ENCODE measurements at regions not wholly inside any gene's neighbourhood (a gene's known extent, or its start where the extent isn't known, plus 50 kb on each side); places are given as distances from the start of the nearest gene placed in this dataset.

DNA sequence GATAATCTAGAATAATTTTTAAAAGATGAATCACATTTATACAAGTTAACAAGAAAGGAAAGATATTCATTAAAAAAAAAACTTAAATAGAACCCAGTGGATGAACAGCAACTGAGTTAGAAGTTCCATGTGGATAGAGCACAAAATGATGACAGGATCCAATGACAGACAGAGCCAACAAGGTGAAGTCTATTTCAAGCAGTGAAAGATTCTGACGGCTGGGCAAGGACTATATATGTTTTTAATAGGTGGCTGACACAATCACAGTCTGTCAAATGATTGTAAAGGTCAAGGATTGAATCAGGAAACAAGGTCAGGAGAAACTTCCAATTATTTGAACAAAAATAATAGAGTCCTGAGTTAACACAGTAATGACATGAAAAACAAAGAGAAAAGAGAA, 1460.0 kb upstream of the CDH8 start:
- no peak for ATAC-seq
- H3K9me3 Mint-ChIP-seq = peaks cover 0 to 2% of the 10 kb centered on the region in 2 donors

DNA sequence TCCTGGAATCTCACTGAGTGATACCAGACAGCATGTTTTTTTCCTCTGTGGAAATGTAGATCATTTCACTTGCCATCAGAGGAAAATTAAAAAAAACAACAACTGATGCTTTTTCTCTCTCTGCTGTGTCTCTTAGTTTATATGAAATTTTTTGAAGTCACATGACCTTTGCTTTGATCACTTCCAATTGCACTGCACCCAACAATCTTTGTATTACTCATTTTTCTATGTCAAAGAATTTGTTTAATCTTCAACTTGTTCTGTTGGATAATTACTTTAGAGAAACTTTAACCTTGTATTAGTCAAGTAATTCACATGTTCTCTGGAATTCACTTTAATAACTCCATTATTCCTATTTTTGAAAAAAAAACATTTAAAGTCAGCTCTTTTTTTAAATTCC, 1452.7 kb upstream of the CDH8 start:
- H3K9me3 Mint-ChIP-seq = peaks cover 4 to 15% of the 10 kb centered on the region in 2 donors
- H3K27me3 Mint-ChIP-seq = no peaks in the 10 kb centered on the region
- H3K4me3 Mint-ChIP-seq = no peak overlapping the region
- DNase-seq (no peak), ATAC-seq (no peak)
- no peak overlapping the region for H3K27ac Mint-ChIP-seq
- H3K4me1 Mint-ChIP-seq = no peaks in the 10 kb centered on the region

More for the DNA sequence above, 1460.0 kb upstream of the CDH8 start:
- DNase-seq = no peak
- Mint-ChIP-seq H3K4me1 (no peaks in the 10 kb centered on the region), H3K4me3 (no peak overlapping the region), H3K27ac (no peak overlapping the region), H3K27me3 (no peaks in the 10 kb centered on the region)

DNA sequence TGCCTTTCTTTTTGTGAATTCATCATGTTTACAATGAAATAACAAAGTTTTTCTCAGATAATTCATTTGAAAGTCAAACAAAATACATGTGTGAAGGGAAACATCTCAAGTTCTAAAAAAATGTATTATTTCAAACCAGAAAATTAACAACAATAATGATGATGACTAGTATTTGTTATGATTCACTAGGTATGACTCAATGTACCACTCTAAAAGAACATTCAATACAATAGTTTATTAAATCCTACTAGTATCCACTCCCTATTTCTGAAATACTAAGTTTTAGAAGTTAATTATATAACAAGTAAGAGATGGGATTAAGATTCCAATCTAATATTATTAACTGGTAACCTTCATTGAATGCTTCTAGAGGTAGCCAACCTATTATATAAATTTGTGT, 1444.8 kb upstream of the CDH8 start:
- no peaks in the 10 kb centered on the region for H3K4me1 Mint-ChIP-seq
- H3K9me3 Mint-ChIP-seq = peaks cover 8 to 9% of the 10 kb centered on the region in 2 donors
- no peak overlapping the region for H3K27ac Mint-ChIP-seq
- H3K27me3 Mint-ChIP-seq = no peaks in the 10 kb centered on the region
- no peak overlapping the region for H3K4me3 Mint-ChIP-seq
- DNase-seq = no peak
- ATAC-seq = no peak

DNA sequence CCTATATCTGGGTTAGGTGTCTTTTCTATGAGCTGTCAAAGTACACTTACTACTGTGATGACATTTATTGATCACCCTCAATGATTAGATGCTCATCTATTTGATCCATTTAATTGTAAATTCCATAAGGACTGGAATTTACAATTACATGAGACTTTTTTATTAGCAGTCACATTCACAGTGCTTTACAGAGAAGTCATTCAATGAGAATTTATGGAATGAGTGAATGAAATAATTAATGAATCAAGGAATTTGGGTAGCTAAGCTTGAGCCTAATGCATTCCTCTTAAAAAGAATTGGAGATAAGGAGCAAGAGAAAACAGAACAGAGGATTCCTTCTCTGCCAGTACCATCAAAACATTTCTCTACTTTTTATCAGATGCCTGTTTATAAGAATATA, 1437.5 kb upstream of the CDH8 start:
- no peaks in the 10 kb centered on the region for H3K4me1 Mint-ChIP-seq

DNA sequence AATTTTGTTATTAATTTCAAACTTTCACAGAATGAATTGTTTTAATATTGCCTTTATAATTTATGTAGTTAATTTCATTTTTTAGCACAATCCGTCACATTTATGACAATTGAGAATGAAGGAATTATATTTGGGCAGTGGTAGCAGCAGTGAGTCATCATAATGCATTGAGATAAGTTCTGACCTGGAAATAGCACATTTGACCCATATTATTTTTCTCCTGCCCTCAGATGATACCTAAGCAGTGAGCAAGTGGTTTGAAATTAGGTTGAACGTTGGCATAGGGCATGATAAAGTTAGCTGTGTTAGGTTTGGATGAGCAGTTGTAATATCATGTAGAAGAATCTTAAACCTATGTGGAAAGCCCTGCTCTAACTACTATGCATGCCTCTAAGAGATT, 1431.3 kb upstream of the CDH8 start:
- Mint-ChIP-seq H3K4me3 (no peak overlapping the region), H3K9me3 (peaks cover 19 to 23% of the 10 kb centered on the region in 2 donors), H3K4me1 (no peaks in the 10 kb centered on the region), H3K27me3 (no peaks in the 10 kb centered on the region), H3K27ac (no peak overlapping the region)
- DNase-seq = no peak
- no peak for ATAC-seq

More for the DNA sequence above, 1437.5 kb upstream of the CDH8 start:
- no peak overlapping the region for H3K4me3 Mint-ChIP-seq
- H3K9me3 Mint-ChIP-seq = peaks cover 14 to 15% of the 10 kb centered on the region in 2 donors
- no peaks in the 10 kb centered on the region for H3K27me3 Mint-ChIP-seq
- DNase-seq (no peak), ATAC-seq (no peak)
- no peak overlapping the region for H3K27ac Mint-ChIP-seq

DNA sequence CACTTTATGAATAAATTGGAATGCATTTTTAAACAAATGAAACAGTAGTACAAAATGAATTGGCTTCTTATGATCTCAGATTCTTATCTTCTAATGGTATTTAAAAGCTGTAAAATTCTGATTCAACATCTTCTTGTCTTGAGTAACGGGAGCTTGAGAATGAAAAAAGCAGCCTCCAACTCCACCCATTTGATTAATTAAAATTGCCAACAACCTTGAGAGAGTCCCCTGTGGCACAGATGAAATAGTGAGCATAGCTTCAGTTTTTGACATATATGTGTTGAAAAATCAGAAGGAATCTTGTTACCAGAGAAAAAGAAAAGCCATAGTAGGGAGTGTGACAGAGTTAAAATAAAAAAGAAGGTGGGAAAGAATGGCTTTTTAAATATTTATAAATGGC, 1426.1 kb upstream of the CDH8 start:
- no peak overlapping the region for H3K4me3 Mint-ChIP-seq
- H3K27ac Mint-ChIP-seq = no peak overlapping the region
- no peaks in the 10 kb centered on the region for H3K27me3 Mint-ChIP-seq
- DNase-seq (no peak), ATAC-seq (no peak)
- peaks cover 26 to 31% of the 10 kb centered on the region in 2 donors for H3K9me3 Mint-ChIP-seq
- no peaks in the 10 kb centered on the region for H3K4me1 Mint-ChIP-seq

DNA sequence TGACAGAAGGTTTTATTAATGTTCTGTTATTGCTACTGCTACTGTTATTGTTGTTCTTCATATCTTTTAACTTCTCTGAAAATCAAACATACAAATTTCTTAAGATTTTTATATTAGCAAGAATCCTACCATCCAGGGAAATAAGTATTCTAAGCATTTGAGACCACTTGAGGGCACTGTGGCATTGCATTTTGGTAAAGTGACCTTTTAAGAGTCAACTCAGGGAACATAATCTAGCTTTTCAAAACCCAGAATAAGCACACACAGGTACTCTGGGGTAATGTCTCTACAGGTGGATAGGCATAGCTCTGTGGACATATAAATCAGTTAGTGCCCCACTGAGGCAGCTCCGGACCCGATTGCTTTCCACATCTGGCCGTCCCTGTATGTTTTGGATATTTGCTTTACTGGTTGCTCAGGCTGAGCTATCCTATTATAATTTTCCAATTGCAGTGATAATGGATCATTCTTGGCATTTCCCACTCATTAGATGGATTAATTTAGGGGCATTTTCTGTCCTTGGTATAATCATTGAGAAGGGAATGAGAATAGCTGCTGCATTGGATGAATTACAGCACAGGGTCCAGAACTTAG, 1425.1 kb upstream of the CDH8 start:
- no peaks in the 10 kb centered on the region for H3K4me1 Mint-ChIP-seq
- peaks cover 32 to 38% of the 10 kb centered on the region in 2 donors for H3K9me3 Mint-ChIP-seq
- no peak overlapping the region for H3K27ac Mint-ChIP-seq
- DNase-seq (no peak), ATAC-seq (no peak)
- H3K4me3 Mint-ChIP-seq = no peak overlapping the region
- no peaks in the 10 kb centered on the region for H3K27me3 Mint-ChIP-seq

DNA sequence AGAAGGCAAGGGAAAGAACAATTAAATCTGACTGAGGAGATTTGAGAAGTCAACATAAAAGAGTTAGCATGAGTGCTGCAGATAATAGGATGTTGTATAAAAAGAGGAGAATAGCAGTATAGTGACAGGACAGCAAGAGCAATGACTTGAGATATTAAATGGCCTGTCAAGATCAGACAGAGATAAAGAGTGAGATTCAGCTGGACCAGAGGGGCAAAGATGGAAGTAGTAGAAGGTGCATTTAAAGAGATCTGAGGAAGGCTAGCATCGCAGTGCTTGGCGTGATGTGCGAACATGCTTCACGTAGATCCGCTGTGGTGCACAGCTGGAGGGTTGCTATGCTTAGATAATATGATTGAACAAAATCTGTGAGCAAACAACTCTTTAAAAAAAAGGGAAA, 1422.6 kb upstream of the CDH8 start:
- no peak for DNase-seq
- H3K27me3 Mint-ChIP-seq = no peaks in the 10 kb centered on the region
- no peak overlapping the region for H3K4me3 Mint-ChIP-seq
- no peak overlapping the region for H3K27ac Mint-ChIP-seq
- H3K4me1 Mint-ChIP-seq = no peaks in the 10 kb centered on the region
- no peak for ATAC-seq
- H3K9me3 Mint-ChIP-seq = peaks cover 29 to 35% of the 10 kb centered on the region in 2 donors

DNA sequence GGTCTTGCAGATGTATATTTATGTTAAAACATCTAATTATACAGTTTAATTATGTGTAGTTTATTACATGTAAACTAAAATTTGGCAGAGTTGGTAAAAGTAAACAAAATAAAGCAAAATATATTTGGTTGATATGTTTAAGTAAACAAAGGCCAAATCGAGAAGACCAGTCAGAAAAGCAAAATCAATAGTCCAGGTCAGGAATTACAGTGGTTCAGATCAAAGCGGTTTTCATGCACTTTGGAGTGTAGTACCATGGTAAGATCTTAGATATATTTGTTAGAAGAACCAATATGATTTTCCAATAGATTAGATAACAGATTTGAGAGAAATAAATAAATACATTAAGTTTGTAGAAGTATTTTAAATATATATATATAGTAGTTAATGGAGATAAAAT, 1421.6 kb upstream of the CDH8 start:
- Mint-ChIP-seq H3K4me1 (no peaks in the 10 kb centered on the region), H3K4me3 (no peak overlapping the region), H3K9me3 (peaks cover 29 to 35% of the 10 kb centered on the region in 2 donors), H3K27ac (no peak overlapping the region), H3K27me3 (no peaks in the 10 kb centered on the region)
- ATAC-seq (no peak), DNase-seq (no peak)

DNA sequence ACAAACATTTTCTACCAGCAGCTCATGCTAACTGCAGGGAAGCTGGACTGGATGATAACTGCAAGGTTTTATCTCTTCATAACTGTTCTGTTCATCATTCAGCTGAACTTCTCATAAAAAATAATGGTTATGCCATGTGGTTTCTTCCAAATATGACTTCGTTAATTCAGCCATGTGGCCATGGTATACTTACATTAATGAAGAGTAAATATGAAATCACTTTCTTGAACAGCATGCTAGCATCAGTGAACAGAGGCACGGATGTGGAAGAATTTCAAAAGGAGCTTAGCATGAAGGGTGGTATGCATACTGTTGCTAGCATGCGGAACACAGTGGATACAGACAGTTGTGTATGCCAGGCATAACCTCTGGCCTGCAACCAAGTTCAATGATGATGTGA, 1417.0 kb upstream of the CDH8 start:
- H3K9me3 Mint-ChIP-seq = peaks cover 21 to 26% of the 10 kb centered on the region in 2 donors
- no peaks in the 10 kb centered on the region for H3K27me3 Mint-ChIP-seq
- H3K4me1 Mint-ChIP-seq = no peaks in the 10 kb centered on the region
- no peak overlapping the region for H3K4me3 Mint-ChIP-seq
- ATAC-seq = no peak
- H3K27ac Mint-ChIP-seq = no peak overlapping the region
- DNase-seq = no peak

DNA sequence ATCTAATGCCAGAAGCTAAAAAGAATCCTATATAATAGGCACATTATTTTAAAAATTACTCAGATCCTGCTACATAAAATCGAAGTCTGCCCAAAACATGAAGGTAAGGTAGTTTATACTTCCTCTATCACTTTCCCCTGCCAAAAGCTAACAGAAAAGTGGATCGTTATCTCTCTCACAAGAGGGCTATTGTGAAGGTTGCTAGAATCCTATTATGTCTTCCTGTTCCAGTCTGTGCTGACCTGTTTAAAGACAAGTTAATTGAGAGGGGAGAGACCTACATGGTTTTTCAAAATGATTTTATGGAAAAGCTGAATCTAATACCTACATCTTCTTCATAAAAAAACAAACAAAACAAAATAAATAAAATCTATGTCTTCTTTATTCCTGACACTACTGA, 1410.9 kb upstream of the CDH8 start:
- Mint-ChIP-seq H3K27ac (no peak overlapping the region), H3K4me3 (no peak overlapping the region), H3K27me3 (no peaks in the 10 kb centered on the region), H3K4me1 (no peaks in the 10 kb centered on the region), H3K9me3 (peaks cover 7 to 16% of the 10 kb centered on the region in 2 donors)
- no peak for DNase-seq
- no peak for ATAC-seq

DNA sequence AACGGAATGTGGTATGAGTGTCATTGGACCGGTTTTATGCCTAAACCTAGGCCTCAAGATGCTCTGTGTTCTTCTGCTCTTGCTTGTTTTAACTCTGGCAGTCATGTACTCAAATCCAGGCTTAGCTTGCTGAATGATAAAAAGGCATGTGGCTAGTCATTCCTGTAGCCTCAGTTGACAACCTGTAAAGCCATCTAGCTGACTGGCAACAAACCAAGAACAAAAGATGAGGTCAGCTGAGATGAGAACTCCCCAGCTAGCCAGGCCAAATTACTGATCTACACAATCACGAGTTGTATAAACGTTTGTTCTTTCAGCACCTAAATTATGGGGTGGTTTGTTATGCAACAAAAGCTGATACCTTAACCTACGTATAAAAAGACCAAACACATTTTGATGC, 1406.0 kb upstream of the CDH8 start:
- no peak overlapping the region for H3K4me3 Mint-ChIP-seq
- H3K4me1 Mint-ChIP-seq = no peaks in the 10 kb centered on the region
- no peak for ATAC-seq
- DNase-seq = no peak
- no peaks in the 10 kb centered on the region for H3K27me3 Mint-ChIP-seq
- H3K27ac Mint-ChIP-seq = no peak overlapping the region
- H3K9me3 Mint-ChIP-seq = peaks cover 15 to 16% of the 10 kb centered on the region in 2 donors

DNA sequence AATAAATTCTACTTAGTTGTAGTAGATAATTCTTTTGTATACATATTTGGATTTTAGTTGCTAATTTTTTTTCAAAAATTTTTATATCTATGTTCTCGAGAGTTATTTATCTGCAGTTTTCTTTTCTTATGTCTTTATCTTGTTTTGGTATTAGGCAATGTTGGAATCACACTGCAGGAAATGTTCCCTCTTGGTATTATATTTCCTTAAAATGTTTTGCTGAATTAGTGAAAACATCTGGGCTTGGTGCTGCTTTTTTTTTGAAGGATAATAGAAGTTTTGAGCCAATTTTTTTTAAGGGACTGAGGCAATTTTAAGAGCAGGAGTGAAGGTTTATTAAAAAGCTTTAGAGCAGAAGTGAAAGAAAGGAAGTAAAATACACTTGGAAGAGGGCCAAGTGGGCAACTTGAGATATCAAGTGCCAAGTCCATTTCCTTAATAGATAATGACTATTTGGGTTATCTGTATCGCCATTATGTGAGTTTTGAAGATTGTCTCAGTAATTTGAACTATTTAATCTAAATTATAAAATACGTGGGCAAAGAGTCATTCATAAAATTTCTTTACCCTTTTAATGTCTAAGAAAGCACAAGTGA, 1390.1 kb upstream of the CDH8 start:
- H3K27me3 Mint-ChIP-seq = no peaks in the 10 kb centered on the region
- H3K9me3 Mint-ChIP-seq = peaks cover 15 to 17% of the 10 kb centered on the region in 2 donors
- no peak overlapping the region for H3K27ac Mint-ChIP-seq
- ATAC-seq (no peak), DNase-seq (no peak)
- H3K4me3 Mint-ChIP-seq = no peak overlapping the region
- no peaks in the 10 kb centered on the region for H3K4me1 Mint-ChIP-seq

DNA sequence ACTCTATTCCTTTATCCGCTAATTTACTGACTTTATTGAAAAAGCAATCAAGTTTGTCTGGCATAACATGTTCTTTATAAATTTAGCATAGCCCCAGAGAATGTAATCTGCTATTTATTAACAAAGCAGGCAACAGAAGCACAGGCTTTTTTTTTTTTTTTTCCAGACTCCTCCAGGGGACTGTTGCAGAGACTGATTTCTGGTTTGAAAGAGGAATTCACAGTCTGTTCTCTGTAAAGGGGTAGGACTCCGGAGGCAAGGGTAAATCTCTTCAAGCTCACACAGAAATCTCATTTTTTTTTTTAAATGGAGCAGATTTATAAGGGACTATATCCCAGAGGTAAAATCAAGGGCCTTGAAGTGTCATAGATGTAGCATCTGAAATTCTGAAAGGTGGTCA, 1386.5 kb upstream of the CDH8 start:
- Mint-ChIP-seq H3K27ac (no peak overlapping the region), H3K27me3 (no peaks in the 10 kb centered on the region), H3K4me3 (no peak overlapping the region), H3K4me1 (no peaks in the 10 kb centered on the region), H3K9me3 (peaks cover 10 to 17% of the 10 kb centered on the region in 2 donors)
- ATAC-seq (no peak), DNase-seq (no peak)

DNA sequence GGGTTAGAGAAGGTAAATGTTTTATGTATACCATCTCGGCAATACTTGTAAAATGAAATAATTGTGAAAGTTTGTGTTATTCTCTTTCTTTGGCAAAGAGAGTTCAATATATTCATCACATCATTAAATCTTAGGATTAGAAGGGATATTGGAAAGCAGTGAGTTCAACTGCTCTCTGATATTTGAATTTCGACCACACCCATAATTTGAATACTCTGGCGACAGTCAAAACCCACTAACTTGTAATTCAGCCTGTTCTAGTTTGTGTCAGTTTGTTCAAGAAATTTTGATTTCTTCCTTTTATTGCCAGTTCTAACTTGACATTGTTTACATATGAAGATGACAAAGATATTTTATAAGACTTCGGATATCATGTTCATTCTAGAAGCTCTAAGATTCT, 1380.5 kb upstream of the CDH8 start:
- no peak for ATAC-seq
- no peaks in the 10 kb centered on the region for H3K4me1 Mint-ChIP-seq
- H3K9me3 Mint-ChIP-seq = peaks cover 5 to 7% of the 10 kb centered on the region in 2 donors
- no peak for DNase-seq
- H3K27ac Mint-ChIP-seq = no peak overlapping the region
- no peak overlapping the region for H3K4me3 Mint-ChIP-seq
- H3K27me3 Mint-ChIP-seq = no peaks in the 10 kb centered on the region

DNA sequence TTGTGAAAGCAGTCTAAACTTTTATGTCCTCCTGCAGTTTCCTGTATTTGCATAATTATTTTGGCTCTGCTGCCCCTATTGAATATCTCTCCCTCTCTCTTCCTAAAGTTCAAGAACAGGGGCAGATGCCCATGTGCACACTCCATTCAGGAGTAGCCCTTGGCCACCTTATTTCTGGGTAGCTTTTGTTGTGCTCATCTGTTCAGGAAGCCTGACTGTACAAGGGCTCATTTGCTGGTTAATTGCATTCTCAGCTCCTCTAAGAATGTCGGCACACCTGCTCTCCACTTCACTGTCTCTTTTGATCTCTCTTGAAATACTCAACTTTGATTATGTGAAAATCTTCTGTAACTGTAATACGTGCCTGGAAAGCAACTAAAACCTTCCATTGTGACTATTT, 1378.8 kb upstream of the CDH8 start:
- no peaks in the 10 kb centered on the region for H3K4me1 Mint-ChIP-seq
- no peaks in the 10 kb centered on the region for H3K27me3 Mint-ChIP-seq
- H3K4me3 Mint-ChIP-seq = no peak overlapping the region
- peaks cover 5 to 6% of the 10 kb centered on the region in 2 donors for H3K9me3 Mint-ChIP-seq
- ATAC-seq = no peak
- DNase-seq = no peak
- H3K27ac Mint-ChIP-seq = no peak overlapping the region

DNA sequence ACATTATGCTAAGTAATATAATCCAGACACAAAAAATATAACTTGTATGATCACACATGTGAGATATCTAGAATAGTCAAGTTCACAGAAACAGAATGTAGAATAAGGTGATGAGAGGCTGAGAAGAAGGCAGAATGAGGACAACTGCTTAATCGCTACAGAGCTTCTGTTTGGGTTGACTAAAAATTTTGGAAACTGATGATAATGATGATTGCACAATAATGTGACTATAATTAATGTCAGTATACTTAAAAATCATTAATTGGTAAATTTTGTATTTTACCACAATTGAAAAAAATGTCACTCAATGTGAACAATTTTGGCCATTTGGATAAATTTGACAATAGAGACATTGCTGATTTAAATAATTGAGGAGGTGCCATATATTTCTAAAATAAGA, 1374.4 kb upstream of the CDH8 start:
- ATAC-seq = no peak
- Mint-ChIP-seq H3K4me3 (no peak overlapping the region), H3K9me3 (peaks cover 5% of the 10 kb centered on the region in 2 donors), H3K27me3 (no peaks in the 10 kb centered on the region), H3K4me1 (no peaks in the 10 kb centered on the region), H3K27ac (no peak overlapping the region)
- no peak for DNase-seq

All from stimulated activated naive CD8-positive, alpha-beta T cell treated with anti-CD3 and anti-CD28 coated beads, Interleukin-15, amount 100 ng/mL, for 72 hours (primary cell).